ENCODE measurements at regions not wholly inside any gene's neighbourhood (a gene's known extent, or its start where the extent isn't known, plus 50 kb on each side); places are given as distances from the start of the nearest gene placed in this dataset.

DNA sequence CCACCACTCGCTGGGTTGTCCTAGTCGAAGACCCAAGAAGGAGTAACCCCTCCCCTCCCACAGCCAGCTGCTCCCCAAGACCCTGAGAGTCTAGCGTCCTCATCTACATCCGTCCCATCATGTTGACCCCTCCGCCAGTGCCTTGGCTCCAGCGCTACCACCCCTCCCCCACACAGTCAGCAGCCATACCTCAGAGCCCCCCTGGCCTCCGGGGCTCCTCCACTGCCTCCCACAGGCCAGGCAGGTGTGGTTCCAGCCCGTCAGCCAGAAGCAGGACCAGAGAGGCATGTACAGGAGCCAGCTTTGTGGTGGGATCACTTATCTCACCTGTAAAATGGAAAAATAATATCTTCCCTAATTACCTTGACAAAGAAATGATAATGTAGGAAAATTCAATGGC is 51.5 kb upstream of the PHF21B start:
- CTCF ChIA-PET, result interaction anchor here (0.7 kb wide), 1 partner anchor 123 kb away, joined by 3 read pairs; no protein-coding TSS in a partner anchor
- H3K27me3 ChIP-seq (ENCODE audit: control insufficient read depth, insufficient read depth, low read length), result peaks cover 9% of the 10 kb centered on the region
- no peaks in the 10 kb centered on the region for H3K36me3 ChIP-seq (ENCODE audit: control insufficient read depth, insufficient read depth, low read length)
- H3K4me3 ChIP-seq (ENCODE audit: low read depth, low read length), result no peak overlapping the region
- TF ChIP-seq CTCF (IDR thresholded peaks at IDR 0.05; ENCODE audit: insufficient read depth, low read depth, low read length), result no peak
- POLR2A ChIA-PET, result no interaction called here
- DNase-seq (ENCODE audit: low read depth), result no peak

DNA sequence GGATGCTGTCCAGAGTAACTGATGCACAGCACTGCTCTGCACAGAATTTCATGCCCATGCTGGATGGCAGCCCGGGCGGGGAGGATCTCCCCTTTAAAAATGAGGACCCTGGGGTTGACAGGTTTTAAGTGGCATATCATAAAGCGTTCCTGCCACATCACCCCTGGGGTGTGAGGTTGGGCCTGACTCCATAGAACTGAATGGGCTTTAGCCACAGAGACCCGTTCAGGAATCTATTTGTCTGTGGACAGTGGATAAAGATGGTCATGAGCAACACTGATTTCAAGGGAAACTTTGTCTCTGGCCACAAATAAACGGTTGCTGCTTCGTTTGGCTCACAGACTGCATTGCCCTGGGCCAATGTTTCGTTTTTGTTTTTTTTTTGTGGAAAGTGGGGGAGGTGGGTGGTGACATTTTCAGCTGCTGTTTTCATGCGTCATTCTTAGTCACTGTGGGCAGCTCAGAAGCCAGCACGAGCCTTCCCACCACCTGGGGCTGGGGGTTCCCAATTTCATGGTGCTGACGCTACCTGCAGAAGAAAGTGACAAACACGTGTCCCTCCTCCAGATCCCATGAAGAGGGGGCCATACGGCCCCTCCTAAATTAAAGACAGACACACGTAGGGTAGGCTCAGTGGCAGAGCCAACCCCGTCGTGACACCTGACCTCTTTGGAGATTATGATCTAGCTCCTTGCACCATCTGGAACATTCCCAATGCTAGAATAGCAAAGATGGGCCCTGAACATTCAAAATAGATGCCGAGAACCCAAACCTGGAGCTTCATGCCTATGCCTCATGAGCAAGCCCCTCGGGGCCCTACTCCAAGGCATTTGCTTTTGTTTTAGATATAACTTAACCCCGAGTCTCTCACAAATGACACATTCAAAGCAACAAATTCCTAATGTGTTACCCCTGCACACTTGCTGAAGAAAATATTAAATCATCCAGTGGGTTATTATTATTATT is 54.8 kb upstream of the PHF21B start:
- POLR2A ChIA-PET, result no interaction called here

GRCh38 chr22:45065726-45066125 is 55.9 kb upstream of the PHF21B start:
- POLR2A ChIA-PET, result no interaction called here
- Histone ChIP-seq H3K36me3 (ENCODE audit: control insufficient read depth, insufficient read depth, low read length) (no peaks in the 10 kb centered on the region), H3K4me3 (ENCODE audit: low read depth, low read length) (no peak overlapping the region), H3K27me3 (ENCODE audit: control insufficient read depth, insufficient read depth, low read length) (peaks cover 2% of the 10 kb centered on the region; the same call in 1 of the 2 replicates)
- no peak for TF ChIP-seq CTCF (IDR thresholded peaks at IDR 0.05; ENCODE audit: insufficient read depth, low read depth, low read length)
- CTCF ChIA-PET, result interaction anchor here (0.9 kb wide), 1 partner anchor 9 kb away, joined by 3 read pairs; no protein-coding TSS in a partner anchor
- DNase-seq (ENCODE audit: low read depth), result no peak

More for the DNA sequence above, 54.8 kb upstream of the PHF21B start:
- no peaks in the 10 kb centered on the region for H3K36me3 ChIP-seq (ENCODE audit: control insufficient read depth, insufficient read depth, low read length)
- no peak for TF ChIP-seq CTCF (IDR thresholded peaks at IDR 0.05; ENCODE audit: insufficient read depth, low read depth, low read length)
- CTCF ChIA-PET, result no interaction called here
- peak; percentile 59 for DNase-seq (ENCODE audit: low read depth)
- H3K4me3 ChIP-seq (ENCODE audit: low read depth, low read length), result no peak overlapping the region
- H3K27me3 ChIP-seq (ENCODE audit: control insufficient read depth, insufficient read depth, low read length), result peaks cover 2% of the 10 kb centered on the region; the same call in 1 of the 2 replicates

DNA sequence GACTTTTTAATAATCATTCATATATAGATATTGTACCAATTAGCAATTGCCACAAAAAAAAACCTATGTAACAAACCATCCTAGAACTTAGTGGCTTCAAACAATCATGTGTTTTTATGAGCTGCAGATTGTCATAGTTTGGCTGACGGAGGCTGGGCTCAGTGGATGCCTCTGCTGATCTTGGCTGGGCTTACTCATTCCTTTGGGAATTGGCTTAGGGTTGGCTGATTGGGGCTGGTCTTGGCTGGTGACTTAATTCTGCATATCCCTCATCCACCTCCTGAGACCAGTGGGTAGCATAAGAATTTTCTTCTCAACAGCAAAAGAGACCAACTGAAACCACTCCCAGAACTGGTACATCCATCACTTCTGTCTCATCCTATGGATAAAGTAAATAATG is 57.9 kb upstream of the PHF21B start:
- POLR2A ChIA-PET, result no interaction called here
- Histone ChIP-seq H3K4me3 (ENCODE audit: low read depth, low read length) (no peak overlapping the region), H3K27me3 (ENCODE audit: control insufficient read depth, insufficient read depth, low read length) (no peaks in the 10 kb centered on the region; the same call in 1 of the 2 replicates), H3K36me3 (ENCODE audit: control insufficient read depth, insufficient read depth, low read length) (no peaks in the 10 kb centered on the region)
- no peak for DNase-seq (ENCODE audit: low read depth)
- CTCF ChIA-PET, result no interaction called here
- no peak for TF ChIP-seq CTCF (IDR thresholded peaks at IDR 0.05; ENCODE audit: insufficient read depth, low read depth, low read length)

DNA sequence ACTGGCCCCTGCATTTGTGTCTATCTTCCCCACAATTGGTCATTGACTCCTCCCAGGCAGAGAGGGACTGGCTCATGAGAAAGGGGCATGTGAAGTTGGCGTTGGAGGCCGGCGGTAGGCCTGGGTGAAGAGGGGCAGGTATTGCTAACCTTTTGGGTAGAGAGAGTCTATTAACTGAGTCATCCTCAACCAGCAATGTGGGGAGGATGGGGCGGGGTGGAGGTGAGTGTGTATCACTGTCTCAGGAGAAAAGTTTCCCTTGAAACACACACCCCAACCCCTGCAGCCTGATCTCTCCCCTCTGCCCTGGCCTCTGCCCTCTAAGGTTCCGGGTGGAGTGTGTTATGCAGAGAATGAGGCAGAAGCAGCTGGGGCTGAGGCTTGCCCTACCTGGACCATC is 60.1 kb upstream of the PHF21B start:
- Histone ChIP-seq H3K36me3 (ENCODE audit: control insufficient read depth, insufficient read depth, low read length) (no peaks in the 10 kb centered on the region), H3K4me3 (ENCODE audit: low read depth, low read length) (no peak overlapping the region), H3K27me3 (ENCODE audit: control insufficient read depth, insufficient read depth, low read length) (peaks cover 1% of the 10 kb centered on the region; the same call in 1 of the 2 replicates)
- POLR2A ChIA-PET, result no interaction called here
- CTCF ChIA-PET, result no interaction called here
- no peak for TF ChIP-seq CTCF (IDR thresholded peaks at IDR 0.05; ENCODE audit: insufficient read depth, low read depth, low read length)
- no peak for DNase-seq (ENCODE audit: low read depth)

Measured in BJ (cell line).